Heart left ventricle (tissue), 16 donors: ENCODE measurements at regions not wholly inside any gene's neighbourhood (a gene's known extent, or its start where the extent isn't known, plus 50 kb on each side); places are given as distances from the start of the nearest gene placed in this dataset.

Experiments
- ATAC-seq, 4 donors: fragments of 200-7000 bp; cut with Tn5 transposase; one replicate each; pipeline ENCODE4 v1.9.1; 2020 to 2022; ENCODE audit warnings: moderate library complexity in 4 of 4, mild to moderate bottlenecking in 3 of 4, moderate number of reproducible peaks in 1 of 4
- DNase-seq, 5 donors: peaks; one replicate each; pipeline ENCODE4 v3.0.0-alpha.2; 2020
- H3K27ac ChIP-seq, 12 donors: fragments of 200-600 bp; sonication (generic) in 4 of 12; one replicate each; pipeline versions ENCODE4 v1.5.0 to v1.8.0; 2016 to 2022; ENCODE audit warnings: mild to moderate bottlenecking in 2 of 12
- H3K27me3 ChIP-seq, 9 donors: fragments of 200-600 bp; sonication (generic) in 2 of 9; one replicate each; pipeline versions ENCODE4 v1.5.1 to v1.8.0; 2016 to 2022; ENCODE audit warnings: mild to moderate bottlenecking in 3 of 9
- H3K36me3 ChIP-seq, 9 donors: fragments of 200-600 bp; sonication (generic) in 2 of 9; one replicate each; pipeline versions ENCODE4 v1.5.0 to v1.8.0; 2018 to 2022; ENCODE audit warnings: mild to moderate bottlenecking in 2 of 9
- H3K4me1 ChIP-seq, 12 donors: fragments of 200-600 bp; sonication (generic) in 4 of 12; one replicate each; pipeline versions ENCODE4 v1.5.0 to v1.8.0; 2016 to 2022; ENCODE audit warnings: mild to moderate bottlenecking in 3 of 12
- H3K4me3 ChIP-seq, 12 donors: fragments of 200-600 bp; sonication (generic) in 4 of 12; one replicate each; pipeline versions ENCODE4 v1.5.0 to v1.8.0; 2017 to 2022; ENCODE audit warnings: mild to moderate bottlenecking in 9 of 12, moderate library complexity in 4 of 12
- H3K9me3 ChIP-seq, 12 donors: fragments of 200-600 bp; sonication (generic) in 4 of 12; one replicate each; pipeline versions ENCODE4 v1.5.0 to v1.8.0; 2016 to 2022; ENCODE audit warnings: mild to moderate bottlenecking in 1 of 12
- CTCF ChIP-seq, 12 donors: fragments of 200-600 bp; sonication (generic) in 4 of 12; IDR thresholded peaks; one replicate each; pipeline versions ENCODE4 v1.5.0 to v1.8.0; 2018 to 2022; ENCODE audit warnings: antibody characterized with exemption in 12 of 12, mild to moderate bottlenecking in 5 of 12
- POLR2A ChIP-seq, 2 donors: fragments of 450-650 bp; IDR thresholded peaks; one replicate each; pipeline ENCODE4 v1.6.1; 2017; ENCODE audit warnings: antibody characterized with exemption in 2 of 2, mild to moderate bottlenecking in 2 of 2, moderate library complexity in 2 of 2
- WGBS, 4 donors: extraction: QIAGEN DNeasy Blood & Tissue Kit in 2 of 4; methylation state at CpG; one replicate each; pipeline versions ENCODE4 v1.1.5 to v1.1.7; 2013 to 2018; 5-methylcytosine and 5-hydroxymethylcytosine counted together
- intact Hi-C, 10 donors: fragments of 100-400 bp; cut with DNase I; formaldehyde crosslinking; loops; one replicate each; pipeline versions ENCODE4 v1.11.1 to v1.14.2; 2022
- donor health status: ischemic (EF 13 %, LVEDD 7.1; RV severe dilation, severe dysfunction).
- donor health status: healthy with polysubstance abuse.
- donor health status: DM: no; HTN: yes; CAD: no.
- donor health status: DM: no; HTN: no; CAD: no.
- donor health status: ischemic (EF 25% LVEDD 6.9; RV normal size, moderate dysfunction).
- donor health status: ischemic (EF 25% LVEDD 5.7; RV mildly dilated, moderate dysfunction).
- donor health status: healthy.
- donor health status: DM: yes; HTN: yes; CAD: no.
- donor health status: ischemic (EF 35%, LVEDD 5.7; RV mildly dilated, moderate dysfunction).
- donor health status: nonischemic (EF 11% LVEDD 7.7; RV severe dilation, severe dysfunction).
- donor health status: DM: yes; HTN: yes; CAD: no.
- donor health status: PGD.
- donor health status: ischemic (EF 29% LVEDD 5.4; RV normal size, mild dysfunction).
- donor health status: nonischemic (EF 23%, LVEDD 6.1; RV moderate dilation, normal function).

GRCh38 chr1:242842094-242842493 lies 317.6 kb upstream of the PLD5 start:
- DNase-seq (no peak), ATAC-seq (no peak)
- Histone ChIP-seq H3K9me3 (no peaks in the 10 kb centered on the region), H3K4me3 (no peak overlapping the region), H3K27ac (no peak overlapping the region), H3K27me3 (no peaks in the 10 kb centered on the region), H3K36me3 (no peaks in the 10 kb centered on the region), H3K4me1 (no peaks in the 10 kb centered on the region)
- intact Hi-C loops: no loop called here
- 4 to 6% (median 5%) methylated on average over 1 of the region's 1 CpG for WGBS, 4 donors
- TF ChIP-seq CTCF (IDR thresholded peaks at IDR 0.05) (peak in 2 of 12 donors; percentile 12 to 15), POLR2A (IDR thresholded peaks at IDR 0.05) (no peak)

GRCh38 chr1:242839101-242839500 lies 314.6 kb upstream of the PLD5 start:
- intact Hi-C loops: no loop called here
- H3K9me3 ChIP-seq: no peaks in the 10 kb centered on the region
- H3K4me3 ChIP-seq: no peak overlapping the region
- DNase-seq (no peak), ATAC-seq (no peak)
- WGBS, 4 donors: 86 to 88% (median 87%) methylated on average over 12 of the region's 12 CpGs
- no peak for TF ChIP-seq POLR2A (IDR thresholded peaks at IDR 0.05)
- TF ChIP-seq CTCF (IDR thresholded peaks at IDR 0.05): no peak
- no peaks in the 10 kb centered on the region for H3K4me1 ChIP-seq
- no peaks in the 10 kb centered on the region for H3K27me3 ChIP-seq
- H3K36me3 ChIP-seq: no peaks in the 10 kb centered on the region
- H3K27ac ChIP-seq: no peak overlapping the region

GRCh38 chr1:242836423-242836822 lies 311.9 kb upstream of the PLD5 start:
- Histone ChIP-seq H3K27ac (no peak overlapping the region), H3K9me3 (no peaks in the 10 kb centered on the region), H3K4me1 (no peaks in the 10 kb centered on the region), H3K4me3 (no peak overlapping the region), H3K36me3 (no peaks in the 10 kb centered on the region), H3K27me3 (no peaks in the 10 kb centered on the region)
- intact Hi-C loops: no loop called here
- no peak for TF ChIP-seq CTCF (IDR thresholded peaks at IDR 0.05)
- no peak for TF ChIP-seq POLR2A (IDR thresholded peaks at IDR 0.05)
- 37 to 41% (median 38%) methylated on average over 4 of the region's 4 CpGs for WGBS, 4 donors
- ATAC-seq (no peak), DNase-seq (no peak)

- WGBS, 4 donors: 52 to 71% (median 60%) methylated on average over 4 of the region's 4 CpGs
- no peak for TF ChIP-seq POLR2A (IDR thresholded peaks at IDR 0.05)
- ATAC-seq (no peak), DNase-seq (no peak)
- Histone ChIP-seq H3K4me3 (no peak overlapping the region), H3K36me3 (no peaks in the 10 kb centered on the region), H3K27me3 (no peaks in the 10 kb centered on the region), H3K4me1 (no peaks in the 10 kb centered on the region), H3K27ac (no peak overlapping the region), H3K9me3 (no peaks in the 10 kb centered on the region)
- intact Hi-C loops: no loop called here
Measured at GRCh38 chr1:242828828-242829227, 304.3 kb upstream of the PLD5 start.

- no peak overlapping the region for H3K27ac ChIP-seq
- H3K4me1 ChIP-seq: no peaks in the 10 kb centered on the region
- H3K9me3 ChIP-seq: no peaks in the 10 kb centered on the region
- intact Hi-C loops: no loop called here
- no peaks in the 10 kb centered on the region for H3K36me3 ChIP-seq
- no peak for DNase-seq
- no peak for ATAC-seq
- no peaks in the 10 kb centered on the region for H3K27me3 ChIP-seq
- H3K4me3 ChIP-seq: no peak overlapping the region
- TF ChIP-seq CTCF (IDR thresholded peaks at IDR 0.05) (no peak), POLR2A (IDR thresholded peaks at IDR 0.05) (no peak)
- 65 to 85% (median 72%) methylated on average over 7 of the region's 7 CpGs for WGBS, 4 donors
Measured at GRCh38 chr1:242828199-242828598, 303.7 kb upstream of the PLD5 start.
